ENCODE measurements at regions not wholly inside any gene's neighbourhood (a gene's known extent, or its start where the extent isn't known, plus 50 kb on each side); places are given as distances from the start of the nearest gene placed in this dataset.

DNA sequence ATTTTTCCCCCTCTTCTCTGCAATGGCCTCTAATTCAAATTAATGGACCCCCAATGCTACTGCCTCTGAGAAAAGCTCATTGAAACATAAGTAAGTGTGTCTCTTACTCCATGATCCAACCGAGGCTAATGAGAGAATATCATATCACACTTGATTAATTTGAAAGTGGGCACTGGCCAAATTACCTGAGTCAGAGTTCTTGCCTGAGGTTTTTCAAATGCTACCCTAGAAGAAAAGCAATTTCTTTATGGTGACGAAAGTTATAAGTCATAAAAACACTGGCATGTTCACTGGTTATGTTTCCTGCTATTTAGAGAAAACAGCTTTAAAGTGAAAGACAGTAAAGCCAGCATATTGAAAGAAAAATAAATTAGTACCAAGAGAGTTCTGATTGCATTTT lies 368.8 kb upstream of the TMPRSS15 start:
- Histone ChIP-seq H3K4me3 (ENCODE audit: low read length) (no peak overlapping the region), H3K27me3 (ENCODE audit: control insufficient read depth, insufficient read depth, low read length, poor library complexity, severe bottlenecking) (no peaks in the 10 kb centered on the region), H3K27ac (ENCODE audit: low read depth, low read length) (no peak overlapping the region), H3K36me3 (ENCODE audit: control insufficient read depth, insufficient read depth, low read length) (no peaks in the 10 kb centered on the region), H3K9ac (ENCODE audit: extremely low read depth, low read length, poor library complexity, severe bottlenecking) (no peak overlapping the region), H3K9me3 (ENCODE audit: control insufficient read depth, low read length) (no peaks in the 10 kb centered on the region), H3K4me1 (ENCODE audit: control insufficient read depth, insufficient read depth, low read length) (no peaks in the 10 kb centered on the region)
- no peak overlapping the region for H3K4me3 Mint-ChIP-seq
- H3K27ac Mint-ChIP-seq: no peak overlapping the region
- H3K4me1 Mint-ChIP-seq: no peaks in the 10 kb centered on the region
- H3K36me3 Mint-ChIP-seq (ENCODE audit: low read depth): no peaks in the 10 kb centered on the region
- no peaks in the 10 kb centered on the region for H3K27me3 Mint-ChIP-seq (ENCODE audit: insufficient read depth)
- no peak for DNase-seq
- TF ChIP-seq, protein P1, sequence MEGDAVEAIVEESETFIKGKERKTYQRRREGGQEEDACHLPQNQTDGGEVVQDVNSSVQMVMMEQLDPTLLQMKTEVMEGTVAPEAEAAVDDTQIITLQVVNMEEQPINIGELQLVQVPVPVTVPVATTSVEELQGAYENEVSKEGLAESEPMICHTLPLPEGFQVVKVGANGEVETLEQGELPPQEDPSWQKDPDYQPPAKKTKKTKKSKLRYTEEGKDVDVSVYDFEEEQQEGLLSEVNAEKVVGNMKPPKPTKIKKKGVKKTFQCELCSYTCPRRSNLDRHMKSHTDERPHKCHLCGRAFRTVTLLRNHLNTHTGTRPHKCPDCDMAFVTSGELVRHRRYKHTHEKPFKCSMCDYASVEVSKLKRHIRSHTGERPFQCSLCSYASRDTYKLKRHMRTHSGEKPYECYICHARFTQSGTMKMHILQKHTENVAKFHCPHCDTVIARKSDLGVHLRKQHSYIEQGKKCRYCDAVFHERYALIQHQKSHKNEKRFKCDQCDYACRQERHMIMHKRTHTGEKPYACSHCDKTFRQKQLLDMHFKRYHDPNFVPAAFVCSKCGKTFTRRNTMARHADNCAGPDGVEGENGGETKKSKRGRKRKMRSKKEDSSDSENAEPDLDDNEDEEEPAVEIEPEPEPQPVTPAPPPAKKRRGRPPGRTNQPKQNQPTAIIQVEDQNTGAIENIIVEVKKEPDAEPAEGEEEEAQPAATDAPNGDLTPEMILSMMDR (conservative IDR thresholded peaks at IDR 0.05): no peak
- 89 to 90% methylated on average over 2 of the region's 2 CpGs for WGBS, 2 experiments (ENCODE audit: insufficient coverage in 1 of 2, insufficient read length in 1 of 2)
- H3K9me3 Mint-ChIP-seq: no peaks in the 10 kb centered on the region

DNA sequence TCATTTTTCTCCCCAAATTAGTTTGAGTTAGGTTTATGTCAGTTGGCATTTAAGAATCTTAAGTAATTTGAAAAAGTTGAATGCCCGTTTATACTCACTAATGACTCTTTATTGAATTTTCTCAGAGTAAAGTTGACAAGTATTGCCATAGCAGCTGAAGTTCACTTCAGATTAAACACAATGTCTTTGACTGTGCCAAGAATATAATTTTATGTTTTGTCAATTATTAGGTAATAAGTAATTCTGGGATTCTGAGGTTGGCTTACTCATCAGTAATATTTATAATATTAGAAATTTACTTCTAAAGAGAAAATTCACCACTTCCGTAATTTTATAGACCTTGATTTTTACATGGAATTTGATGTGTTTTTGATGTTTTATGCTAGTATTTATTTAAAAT lies 369.3 kb upstream of the TMPRSS15 start:
- Histone ChIP-seq H3K4me3 (ENCODE audit: low read length) (no peak overlapping the region), H3K9ac (ENCODE audit: extremely low read depth, low read length, poor library complexity, severe bottlenecking) (no peak overlapping the region), H3K27me3 (ENCODE audit: control insufficient read depth, insufficient read depth, low read length, poor library complexity, severe bottlenecking) (no peaks in the 10 kb centered on the region), H3K27ac (ENCODE audit: low read depth, low read length) (no peak overlapping the region), H3K9me3 (ENCODE audit: control insufficient read depth, low read length) (no peaks in the 10 kb centered on the region), H3K36me3 (ENCODE audit: control insufficient read depth, insufficient read depth, low read length) (no peaks in the 10 kb centered on the region), H3K4me1 (ENCODE audit: control insufficient read depth, insufficient read depth, low read length) (no peaks in the 10 kb centered on the region)
- WGBS, 2 experiments (ENCODE audit: insufficient coverage in 1 of 2, insufficient read length in 1 of 2): 78 to 100% methylated on average over 1 of the region's 2 CpGs
- Mint-ChIP-seq H3K9me3 (no peaks in the 10 kb centered on the region), H3K36me3 (ENCODE audit: low read depth) (no peaks in the 10 kb centered on the region), H3K27ac (no peak overlapping the region), H3K4me1 (no peaks in the 10 kb centered on the region), H3K27me3 (ENCODE audit: insufficient read depth) (no peaks in the 10 kb centered on the region), H3K4me3 (no peak overlapping the region)
- DNase-seq: no peak
- TF ChIP-seq, protein P1 (conservative IDR thresholded peaks at IDR 0.05): no peak

DNA sequence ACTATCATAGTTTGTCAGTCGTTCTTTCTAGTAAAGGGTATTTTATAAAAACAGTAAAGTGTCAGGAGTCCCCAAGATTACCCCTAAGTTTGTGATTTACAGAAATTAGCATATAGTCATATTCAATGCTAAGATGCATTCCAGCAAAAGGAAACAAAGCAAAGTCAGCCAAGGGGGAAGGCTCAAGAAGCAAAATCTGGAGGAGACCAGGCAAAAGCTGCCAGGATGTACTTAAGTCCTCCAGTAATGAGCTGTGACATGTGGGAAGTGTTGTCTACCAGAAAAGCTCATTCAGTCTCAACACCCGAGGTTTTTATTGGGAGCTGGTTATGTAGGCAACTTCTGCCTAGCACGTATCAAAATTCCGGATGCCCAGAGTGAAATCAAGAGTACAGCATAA lies 373.4 kb upstream of the TMPRSS15 start:
- H3K36me3 Mint-ChIP-seq (ENCODE audit: low read depth): no peaks in the 10 kb centered on the region
- H3K4me3 ChIP-seq (ENCODE audit: low read length): no peak overlapping the region
- no peaks in the 10 kb centered on the region for H3K27me3 Mint-ChIP-seq (ENCODE audit: insufficient read depth)
- no peaks in the 10 kb centered on the region for H3K4me1 ChIP-seq (ENCODE audit: control insufficient read depth, insufficient read depth, low read length)
- H3K9me3 ChIP-seq (ENCODE audit: control insufficient read depth, low read length): no peaks in the 10 kb centered on the region
- H3K27me3 ChIP-seq (ENCODE audit: control insufficient read depth, insufficient read depth, low read length, poor library complexity, severe bottlenecking): no peaks in the 10 kb centered on the region
- no peak overlapping the region for H3K27ac Mint-ChIP-seq
- no peaks in the 10 kb centered on the region for H3K4me1 Mint-ChIP-seq
- H3K4me3 Mint-ChIP-seq: no peak overlapping the region
- no peak overlapping the region for H3K27ac ChIP-seq (ENCODE audit: low read depth, low read length)
- no peaks in the 10 kb centered on the region for H3K36me3 ChIP-seq (ENCODE audit: control insufficient read depth, insufficient read depth, low read length)
- no peak overlapping the region for H3K9ac ChIP-seq (ENCODE audit: extremely low read depth, low read length, poor library complexity, severe bottlenecking)
- H3K9me3 Mint-ChIP-seq: no peaks in the 10 kb centered on the region
- DNase-seq: no peak
- WGBS, 2 experiments (ENCODE audit: insufficient coverage in 1 of 2, insufficient read length in 1 of 2): 73 to 100% methylated on average over 2 to 4 of the region's 4 CpGs
- TF ChIP-seq, protein P1 (conservative IDR thresholded peaks at IDR 0.05): no peak

All from endodermal cell (in vitro differentiated cells).